ENCODE measurements at regions not wholly inside any gene's neighbourhood (a gene's known extent, or its start where the extent isn't known, plus 50 kb on each side); places are given as distances from the start of the nearest gene placed in this dataset.
A peak's percentile ranks its signal among the peaks of the same experiment; 100 is the strongest.

- WGBS (ENCODE audit: extremely low coverage, insufficient coverage, low lambda C conversion rate) = no CpG with 5 or more reads among the region's 6 CpGs
- H3K79me2 ChIP-seq (ENCODE audit: control insufficient read depth, insufficient read depth, low read length) = no peaks in the 10 kb centered on the region
- DNase-seq = no peak
These were observed 617.1 kb upstream of the ADAMTS16 start for GRCh38 chr5:4523038-4523437.

GRCh38 chr5:4531756-4532704 lies 608.1 kb upstream of the ADAMTS16 start:
- H3K79me2 ChIP-seq (ENCODE audit: control insufficient read depth, insufficient read depth, low read length) = no peaks in the 10 kb centered on the region
- H3K27me3 ChIP-seq (ENCODE audit: insufficient read depth, low read length, poor library complexity) = no peaks in the 10 kb centered on the region
- H2AK5ac ChIP-seq (ENCODE audit: low read length) = no peak overlapping the region
- H3K23ac ChIP-seq (ENCODE audit: low read length) = no peak overlapping the region
- H3K4ac ChIP-seq (ENCODE audit: low read depth, low read length) = no peak overlapping the region
- no peak overlapping the region for H3K27ac ChIP-seq (ENCODE audit: low read depth, low read length)
- H2BK120ac ChIP-seq (ENCODE audit: low read depth, low read length) = no peak overlapping the region
- no peak overlapping the region for H3K9ac ChIP-seq (ENCODE audit: low read length)
- no peaks in the 10 kb centered on the region for H3K36me3 ChIP-seq (ENCODE audit: control insufficient read depth, insufficient read depth, low read length)
- H3K18ac ChIP-seq (ENCODE audit: low read length) = no peak overlapping the region
- H2BK5ac ChIP-seq (ENCODE audit: low read length) = no peak overlapping the region
- H4K5ac ChIP-seq (ENCODE audit: low read length) = no peak overlapping the region
- WGBS (ENCODE audit: extremely low coverage, insufficient coverage, low lambda C conversion rate) = no CpG with 5 or more reads among the region's 10 CpGs
- H3K4me3 ChIP-seq (ENCODE audit: low read length) = no peak overlapping the region
- H2BK15ac ChIP-seq (replicated peaks; ENCODE audit: low read depth) = no peak overlapping the region
- no peak overlapping the region for H3K56ac ChIP-seq (ENCODE audit: low read length)
- H4K8ac ChIP-seq (ENCODE audit: low read depth, low read length) = no peak overlapping the region
- DNase-seq = peak; percentile 74
- no peaks in the 10 kb centered on the region for H3K4me1 ChIP-seq (ENCODE audit: control insufficient read depth, low read depth, low read length)
- H3K4me2 ChIP-seq (ENCODE audit: low read length) = no peak overlapping the region
- H3K79me1 ChIP-seq (ENCODE audit: low read length) = no peaks in the 10 kb centered on the region

More at GRCh38 chr5:4523038-4523437, 617.1 kb upstream of the ADAMTS16 start:
- no peaks in the 10 kb centered on the region for H3K27me3 ChIP-seq (ENCODE audit: insufficient read depth, low read length, poor library complexity)
- no peak overlapping the region for H3K9ac ChIP-seq (ENCODE audit: low read length)
- H2BK120ac ChIP-seq (ENCODE audit: low read depth, low read length) = no peak overlapping the region
- H3K56ac ChIP-seq (ENCODE audit: low read length) = no peak overlapping the region
- H3K4me2 ChIP-seq (ENCODE audit: low read length) = no peak overlapping the region
- no peak overlapping the region for H4K5ac ChIP-seq (ENCODE audit: low read length)
- H2BK5ac ChIP-seq (ENCODE audit: low read length) = no peak overlapping the region
- no peaks in the 10 kb centered on the region for H3K36me3 ChIP-seq (ENCODE audit: control insufficient read depth, insufficient read depth, low read length)
- H3K18ac ChIP-seq (ENCODE audit: low read length) = no peak overlapping the region
- no peak overlapping the region for H3K4me3 ChIP-seq (ENCODE audit: low read length)
- no peak overlapping the region for H4K8ac ChIP-seq (ENCODE audit: low read depth, low read length)
- no peak overlapping the region for H3K23ac ChIP-seq (ENCODE audit: low read length)
- no peaks in the 10 kb centered on the region for H3K4me1 ChIP-seq (ENCODE audit: control insufficient read depth, low read depth, low read length)
- H2BK15ac ChIP-seq (replicated peaks; ENCODE audit: low read depth) = no peak overlapping the region
- H3K79me1 ChIP-seq (ENCODE audit: low read length) = no peaks in the 10 kb centered on the region
- no peak overlapping the region for H2AK5ac ChIP-seq (ENCODE audit: low read length)
- no peak overlapping the region for H3K4ac ChIP-seq (ENCODE audit: low read depth, low read length)
- no peak overlapping the region for H3K27ac ChIP-seq (ENCODE audit: low read depth, low read length)

- no peak overlapping the region for H4K8ac ChIP-seq (ENCODE audit: low read depth, low read length)
- no peak overlapping the region for H2AK5ac ChIP-seq (ENCODE audit: low read length)
- no peak overlapping the region for H3K27ac ChIP-seq (ENCODE audit: low read depth, low read length)
- no peak for DNase-seq
- no peak overlapping the region for H3K56ac ChIP-seq (ENCODE audit: low read length)
- no peak overlapping the region for H3K4me2 ChIP-seq (ENCODE audit: low read length)
- H4K5ac ChIP-seq (ENCODE audit: low read length) = no peak overlapping the region
- H3K23ac ChIP-seq (ENCODE audit: low read length) = no peak overlapping the region
- no peak overlapping the region for H2BK5ac ChIP-seq (ENCODE audit: low read length)
- no peak overlapping the region for H3K4me3 ChIP-seq (ENCODE audit: low read length)
- H3K4me1 ChIP-seq (ENCODE audit: control insufficient read depth, low read depth, low read length) = no peaks in the 10 kb centered on the region
- H3K36me3 ChIP-seq (ENCODE audit: control insufficient read depth, insufficient read depth, low read length) = no peaks in the 10 kb centered on the region
- no peak overlapping the region for H2BK15ac ChIP-seq (replicated peaks; ENCODE audit: low read depth)
- no peak overlapping the region for H3K4ac ChIP-seq (ENCODE audit: low read depth, low read length)
- no peak overlapping the region for H2BK120ac ChIP-seq (ENCODE audit: low read depth, low read length)
- no peak overlapping the region for H3K9ac ChIP-seq (ENCODE audit: low read length)
- no peaks in the 10 kb centered on the region for H3K79me1 ChIP-seq (ENCODE audit: low read length)
- H3K18ac ChIP-seq (ENCODE audit: low read length) = no peak overlapping the region
- H3K79me2 ChIP-seq (ENCODE audit: control insufficient read depth, insufficient read depth, low read length) = no peaks in the 10 kb centered on the region
- H3K27me3 ChIP-seq (ENCODE audit: insufficient read depth, low read length, poor library complexity) = no peaks in the 10 kb centered on the region
- no CpG with 5 or more reads among the region's 6 CpGs for WGBS (ENCODE audit: extremely low coverage, insufficient coverage, low lambda C conversion rate)
These were observed 607.4 kb upstream of the ADAMTS16 start for GRCh38 chr5:4532705-4533080.

GRCh38 chr5:4533457-4534105 lies 606.5 kb upstream of the ADAMTS16 start:
- Histone ChIP-seq H3K18ac (ENCODE audit: low read length) (no peak overlapping the region), H3K4me1 (ENCODE audit: control insufficient read depth, low read depth, low read length) (no peaks in the 10 kb centered on the region), H2BK5ac (ENCODE audit: low read length) (no peak overlapping the region), H3K4me2 (ENCODE audit: low read length) (no peak overlapping the region), H3K27me3 (ENCODE audit: insufficient read depth, low read length, poor library complexity) (no peaks in the 10 kb centered on the region), H2BK120ac (ENCODE audit: low read depth, low read length) (no peak overlapping the region), H2BK15ac (replicated peaks; ENCODE audit: low read depth) (no peak overlapping the region), H4K5ac (ENCODE audit: low read length) (no peak overlapping the region), H3K36me3 (ENCODE audit: control insufficient read depth, insufficient read depth, low read length) (no peaks in the 10 kb centered on the region), H4K8ac (ENCODE audit: low read depth, low read length) (no peak overlapping the region), H3K4me3 (ENCODE audit: low read length) (no peak overlapping the region), H3K4ac (ENCODE audit: low read depth, low read length) (no peak overlapping the region), H3K56ac (ENCODE audit: low read length) (no peak overlapping the region), H3K27ac (ENCODE audit: low read depth, low read length) (no peak overlapping the region), H3K9ac (ENCODE audit: low read length) (no peak overlapping the region), H2AK5ac (ENCODE audit: low read length) (no peak overlapping the region), H3K79me1 (ENCODE audit: low read length) (no peaks in the 10 kb centered on the region), H3K23ac (ENCODE audit: low read length) (no peak overlapping the region), H3K79me2 (ENCODE audit: control insufficient read depth, insufficient read depth, low read length) (no peaks in the 10 kb centered on the region)
- peak; percentile 17 for DNase-seq
- no CpG with 5 or more reads among the region's 3 CpGs for WGBS (ENCODE audit: extremely low coverage, insufficient coverage, low lambda C conversion rate)

- Histone ChIP-seq H3K56ac (ENCODE audit: low read length) (no peak overlapping the region), H3K4me3 (ENCODE audit: low read length) (no peak overlapping the region), H3K23ac (ENCODE audit: low read length) (no peak overlapping the region), H3K4me1 (ENCODE audit: control insufficient read depth, low read depth, low read length) (no peaks in the 10 kb centered on the region), H3K9ac (ENCODE audit: low read length) (no peak overlapping the region), H3K4ac (ENCODE audit: low read depth, low read length) (no peak overlapping the region), H2BK5ac (ENCODE audit: low read length) (no peak overlapping the region), H3K79me2 (ENCODE audit: control insufficient read depth, insufficient read depth, low read length) (no peaks in the 10 kb centered on the region), H3K27ac (ENCODE audit: low read depth, low read length) (no peak overlapping the region), H2BK15ac (replicated peaks; ENCODE audit: low read depth) (no peak overlapping the region), H3K79me1 (ENCODE audit: low read length) (no peaks in the 10 kb centered on the region), H2AK5ac (ENCODE audit: low read length) (no peak overlapping the region), H4K5ac (ENCODE audit: low read length) (no peak overlapping the region), H2BK120ac (ENCODE audit: low read depth, low read length) (no peak overlapping the region), H3K18ac (ENCODE audit: low read length) (no peak overlapping the region), H3K4me2 (ENCODE audit: low read length) (no peak overlapping the region), H3K36me3 (ENCODE audit: control insufficient read depth, insufficient read depth, low read length) (no peaks in the 10 kb centered on the region), H4K8ac (ENCODE audit: low read depth, low read length) (no peak overlapping the region), H3K27me3 (ENCODE audit: insufficient read depth, low read length, poor library complexity) (no peaks in the 10 kb centered on the region)
- DNase-seq = no peak
- WGBS (ENCODE audit: extremely low coverage, insufficient coverage, low lambda C conversion rate) = no CpG with 5 or more reads among the region's 10 CpGs
These were observed 602.6 kb upstream of the ADAMTS16 start for GRCh38 chr5:4537489-4537888.
